ENCODE measurements at regions not wholly inside any gene's neighbourhood (a gene's known extent, or its start where the extent isn't known, plus 50 kb on each side); places are given as distances from the start of the nearest gene placed in this dataset.

GRCh38 chr9:1653282-1653681 is 361.9 kb upstream of the SMARCA2 start:
- TF ChIP-seq ZNF331 (CRISPR knock-in tag; IDR thresholded peaks at IDR 0.05; ENCODE audit: low read depth) = no peak
- no peak for TF ChIP-seq NANOG (IDR thresholded peaks at IDR 0.05; ENCODE audit: borderline replicate concordance)
- TF ChIP-seq JUNB (IDR thresholded peaks at IDR 0.05; ENCODE audit: unreplicated experiment) = no peak
- TF ChIP-seq EZH2phosphoT487 (IDR thresholded peaks at IDR 0.05; ENCODE audit: unreplicated experiment) = no peak
- TF ChIP-seq STAT1 (IDR thresholded peaks at IDR 0.05; ENCODE audit: unreplicated experiment) = no peak
- TF ChIP-seq EZH2 (IDR thresholded peaks at IDR 0.05; ENCODE audit: low read depth, unreplicated experiment) = no peak
- no peak for TF ChIP-seq CTCF (conservative IDR thresholded peaks at IDR 0.05; ENCODE audit: low read depth in 2 of 2)
- no peak for TF ChIP-seq ZNF114 (CRISPR knock-in tag; IDR thresholded peaks at IDR 0.05)
- TF ChIP-seq CREB1 (CRISPR knock-in tag; IDR thresholded peaks at IDR 0.05; ENCODE audit: low read depth) = no peak
- no peak for TF ChIP-seq POLR2AphosphoS5 (IDR thresholded peaks at IDR 0.05; ENCODE audit: low read depth)
- TF ChIP-seq ETS1 (IDR thresholded peaks at IDR 0.05) = no peak
- no peak for TF ChIP-seq REST (IDR thresholded peaks at IDR 0.05; ENCODE audit: unreplicated experiment)
- no peak for TF ChIP-seq ZNF462 (CRISPR knock-in tag; IDR thresholded peaks at IDR 0.05)
- no peak overlapping the region for H2AFZ ChIP-seq
- H4K20me1 ChIP-seq (replicated peaks; ENCODE audit: insufficient read depth) = no peaks in the 10 kb centered on the region
- H3K4me2 ChIP-seq = no peak overlapping the region
- H3K27me3 ChIP-seq (ENCODE audit: insufficient read depth) = no peaks in the 10 kb centered on the region
- no peak overlapping the region for H3K4me3 ChIP-seq
- no peaks in the 10 kb centered on the region for H3F3A ChIP-seq (replicated peaks; ENCODE audit: low read depth)
- no peaks in the 10 kb centered on the region for H3K9me2 ChIP-seq (ENCODE audit: insufficient read depth)
- Mint-ChIP-seq H3K9me3 (no peaks in the 10 kb centered on the region; the same call in 2 of the 3 replicates), H3K4me1 (no peaks in the 10 kb centered on the region), H3K36me3 (ENCODE audit: low read depth) (no peaks in the 10 kb centered on the region), H3K27ac (no peak overlapping the region), H3K4me3 (no peak overlapping the region), H3K27me3 (ENCODE audit: insufficient read depth, low read depth, poor library complexity) (no peaks in the 10 kb centered on the region)
- no peak overlapping the region for H3K27ac ChIP-seq (ENCODE audit: low read depth)
- ATAC-seq (no peak), DNase-seq (ENCODE audit: low spot score) (no peak)
- no peaks in the 10 kb centered on the region for H3K4me1 ChIP-seq (ENCODE audit: insufficient read depth)
- no peaks in the 10 kb centered on the region for H3K36me3 ChIP-seq (ENCODE audit: insufficient read depth)
- H3K79me2 ChIP-seq (replicated peaks; ENCODE audit: insufficient read depth) = no peaks in the 10 kb centered on the region

Data from GM23338 (cell line).